HCT116 (cell line): ENCODE measurements at regions not wholly inside any gene's neighbourhood (a gene's known extent, or its start where the extent isn't known, plus 50 kb on each side); places are given as distances from the start of the nearest gene placed in this dataset.

Experiments used
- ATAC-seq: fragments of 200-7000 bp; cut with Tn5 transposase; 2 replicates; pipeline ENCODE4 v1.9.1; 2020; ENCODE audit warnings: mild to moderate bottlenecking, moderate library complexity
- BruUV-seq: library from RNA; stranded (reverse); fragments of 400-500 nt; replicated peaks from 2 replicates; lab custom pipeline; 2021; lab: Mats Ljungman, UMichigan
- CTCF ChIA-PET: fragments of 300-600 bp; sonication (Branson Sonifier 250); formaldehyde crosslinking; loops from one replicate; lab custom pipeline; 2021; ENCODE audit warnings: antibody characterized with exemption; lab: Charles Lee
- POLR2A ChIA-PET: fragments of 300-600, 350-600 bp; sonication (Branson Sonifier 250); formaldehyde crosslinking; loops from one replicate; lab custom pipeline; 2021; ENCODE audit warnings: antibody characterized with exemption; lab: Charles Lee
- RAD21 ChIA-PET, 2 experiments: fragments of 300-600 bp; sonication (Branson Sonifier 250); formaldehyde crosslinking; loops; one replicate each; lab custom pipeline; 2023; ENCODE audit warnings: low total read pairs in 2 of 2; ENCODE audit not compliant: uncharacterized antibody in 2 of 2, unreplicated experiment in 2 of 2, low non-redundant PET in 1 of 2; lab: Charles Lee
- DNase-seq: peaks from one replicate; pipeline ENCODE4 v3.0.0-alpha.2; 2010; ENCODE audit warnings: low read depth, low spot score
- H2AFZ ChIP-seq: fragments of 200-600 bp; shearing (Covaris generic), sonication (generic); 2 replicates; pipeline ENCODE4 v1.6.1; 2017; ENCODE audit warnings: low read depth, mixed run types, mixed read lengths, antibody characterized with exemption, low read length; ENCODE audit not compliant: poor library complexity, severe bottlenecking
- H3K27ac ChIP-seq: 2 replicates; pipeline ENCODE4 v1.5.1; 2012; ENCODE audit warnings: low read depth, low read length
- H3K27me3 ChIP-seq: fragments of 200-600 bp; sonication (generic); 2 replicates; pipeline ENCODE4 v1.6.1; 2016; ENCODE audit warnings: mixed run types, low read length, mixed read lengths; ENCODE audit not compliant: insufficient read depth
- H3K36me3 ChIP-seq, 2 experiments: fragments of 200-500 bp in 1 of 2; fragments of 200-600 bp in 1 of 2; sonication (Bioruptor generic) in 1 of 2; sonication (generic) in 1 of 2; 2 replicates each; pipeline versions ENCODE4 v1.5.1 to v1.6.1; 2014 to 2016; ENCODE audit warnings: low read length in 2 of 2, inconsistent platforms in 1 of 2, mixed read lengths in 1 of 2, mixed run types in 1 of 2; ENCODE audit not compliant: insufficient read depth in 2 of 2, control insufficient read depth in 1 of 2
- H3K4me1 ChIP-seq, 2 experiments: fragments of 200-600 bp in 1 of 2; sonication (generic) in 1 of 2; 2 replicates each; pipeline versions ENCODE4 v1.5.1 to v1.6.1; 2012 to 2017; ENCODE audit warnings: low read length in 2 of 2, inconsistent platforms in 1 of 2, mild to moderate bottlenecking in 1 of 2, mixed read lengths in 1 of 2, mixed run types in 1 of 2, moderate library complexity in 1 of 2; ENCODE audit not compliant: insufficient read depth in 2 of 2, control insufficient read depth in 1 of 2
- H3K4me2 ChIP-seq: fragments of 200-600 bp; sonication (generic); 2 replicates; pipeline ENCODE4 v1.6.1; 2017; ENCODE audit warnings: mixed run types, low read length, mixed read lengths
- H3K4me3 ChIP-seq, 2 experiments: fragments of 200-600 bp in 1 of 2; sonication (generic) in 1 of 2; replicated peaks in 1 of 2; 2 replicates each; pipeline ENCODE4 v1.5.1; 2011 to 2016; ENCODE audit warnings: low read length in 2 of 2, control low read depth in 1 of 2, low read depth in 1 of 2, mild to moderate bottlenecking in 1 of 2, mixed read lengths in 1 of 2, mixed run types in 1 of 2
- H3K79me2 ChIP-seq: fragments of 200-600 bp; sonication (generic); 2 replicates; pipeline ENCODE4 v1.6.1; 2017; ENCODE audit warnings: mild to moderate bottlenecking, mixed run types, low read length, moderate library complexity, mixed read lengths; ENCODE audit not compliant: insufficient read depth
- H3K9ac ChIP-seq: fragments of 200-600 bp; sonication (generic); 2 replicates; pipeline ENCODE4 v1.6.1; 2016; ENCODE audit warnings: low read length, mixed read lengths
- H3K9me2 ChIP-seq: fragments of 200-600 bp; sonication (generic), shearing (Covaris generic); 2 replicates; pipeline ENCODE4 v1.6.1; 2017; ENCODE audit warnings: mixed run types, mild to moderate bottlenecking, moderate library complexity; ENCODE audit not compliant: insufficient read depth
- H3K9me3 ChIP-seq, 2 experiments: fragments of 200-500 bp in 1 of 2; fragments of 200-600 bp in 1 of 2; sonication (Bioruptor generic) in 1 of 2; sonication (generic) in 1 of 2; 2 replicates each; pipeline ENCODE4 v1.6.1; 2014 to 2017; ENCODE audit warnings: low read length in 2 of 2, mixed read lengths in 2 of 2, inconsistent platforms in 1 of 2, low read depth in 1 of 2, mild to moderate bottlenecking in 1 of 2, mixed run types in 1 of 2, moderate library complexity in 1 of 2; ENCODE audit not compliant: control insufficient read depth in 1 of 2, insufficient read depth in 1 of 2
- H4K20me1 ChIP-seq: fragments of 200-600 bp; sonication (generic), shearing (Covaris generic); 2 replicates; pipeline ENCODE4 v1.6.1; 2017; ENCODE audit warnings: mixed run types, mild to moderate bottlenecking, moderate library complexity; ENCODE audit not compliant: insufficient read depth
- EZH2 ChIP-seq: fragments of 200-600 bp; sonication (generic); IDR thresholded peaks from 2 replicates; pipeline ENCODE4 v1.6.1; 2017; ENCODE audit warnings: antibody characterized with exemption, mixed run types
- intact Hi-C: fragments of 100-400 bp; cut with micrococcal nuclease; formaldehyde crosslinking; loops from 2 replicates; pipeline ENCODE4 v1.10.0; 2022
- TF ChIP-seq, protein P1 (sequence below), 3 experiments: fragments of 200-600 bp in 1 of 3; sonication (generic) in 1 of 3; IDR thresholded peaks in 2 of 3; conservative IDR thresholded peaks in 1 of 3; 2 replicates each; pipeline ENCODE4 v1.5.1; 2012 to 2017; ENCODE audit warnings: low read depth in 2 of 3, low read length in 2 of 3, antibody characterized with exemption in 1 of 3, borderline replicate concordance in 1 of 3, control low read depth in 1 of 3, mild to moderate bottlenecking in 1 of 3, mixed read lengths in 1 of 3, mixed run types in 1 of 3, moderate library complexity in 1 of 3; ENCODE audit not compliant: insufficient read depth in 1 of 3
- TF ChIP-seq, protein P2 (sequence below): IDR thresholded peaks from 2 replicates; pipeline ENCODE4 v1.6.1; 2012

- H3K9me3 ChIP-seq = no peaks in the 10 kb centered on the region
- H4K20me1 ChIP-seq = no peaks in the 10 kb centered on the region
- ChIA-PET RAD21 (no interaction called here), POLR2A (no interaction called here), CTCF (no interaction called here)
- BruUV-seq = no TSS peak
- H3K9ac ChIP-seq = no peak overlapping the region
- H3K27me3 ChIP-seq = no peaks in the 10 kb centered on the region
- no peak for ATAC-seq
- no peak overlapping the region for H3K4me2 ChIP-seq
- DNase-seq = no peak
- H3K9me2 ChIP-seq = no peaks in the 10 kb centered on the region
- no peak overlapping the region for H2AFZ ChIP-seq
- intact Hi-C loops = no loop called here
- no peaks in the 10 kb centered on the region for H3K4me1 ChIP-seq
- H3K4me3 ChIP-seq = no peak overlapping the region
- no peaks in the 10 kb centered on the region for H3K36me3 ChIP-seq
- H3K27ac ChIP-seq = no peak overlapping the region
- no peak for TF ChIP-seq EZH2
- TF ChIP-seq, protein P1, sequence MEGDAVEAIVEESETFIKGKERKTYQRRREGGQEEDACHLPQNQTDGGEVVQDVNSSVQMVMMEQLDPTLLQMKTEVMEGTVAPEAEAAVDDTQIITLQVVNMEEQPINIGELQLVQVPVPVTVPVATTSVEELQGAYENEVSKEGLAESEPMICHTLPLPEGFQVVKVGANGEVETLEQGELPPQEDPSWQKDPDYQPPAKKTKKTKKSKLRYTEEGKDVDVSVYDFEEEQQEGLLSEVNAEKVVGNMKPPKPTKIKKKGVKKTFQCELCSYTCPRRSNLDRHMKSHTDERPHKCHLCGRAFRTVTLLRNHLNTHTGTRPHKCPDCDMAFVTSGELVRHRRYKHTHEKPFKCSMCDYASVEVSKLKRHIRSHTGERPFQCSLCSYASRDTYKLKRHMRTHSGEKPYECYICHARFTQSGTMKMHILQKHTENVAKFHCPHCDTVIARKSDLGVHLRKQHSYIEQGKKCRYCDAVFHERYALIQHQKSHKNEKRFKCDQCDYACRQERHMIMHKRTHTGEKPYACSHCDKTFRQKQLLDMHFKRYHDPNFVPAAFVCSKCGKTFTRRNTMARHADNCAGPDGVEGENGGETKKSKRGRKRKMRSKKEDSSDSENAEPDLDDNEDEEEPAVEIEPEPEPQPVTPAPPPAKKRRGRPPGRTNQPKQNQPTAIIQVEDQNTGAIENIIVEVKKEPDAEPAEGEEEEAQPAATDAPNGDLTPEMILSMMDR (IDR thresholded peaks at IDR 0.05 in 2 of 3, conservative IDR thresholded peaks at IDR 0.05 in 1 of 3; ENCODE audit: borderline replicate concordance in 1 of 3, insufficient read depth in 1 of 3, low read depth in 2 of 3, low read length in 2 of 3) = no peak
- H3K79me2 ChIP-seq = no peaks in the 10 kb centered on the region
These were observed 175.3 kb downstream of the ERCC6L2 start for GRCh38 chr9:96050861-96051155.

DNA sequence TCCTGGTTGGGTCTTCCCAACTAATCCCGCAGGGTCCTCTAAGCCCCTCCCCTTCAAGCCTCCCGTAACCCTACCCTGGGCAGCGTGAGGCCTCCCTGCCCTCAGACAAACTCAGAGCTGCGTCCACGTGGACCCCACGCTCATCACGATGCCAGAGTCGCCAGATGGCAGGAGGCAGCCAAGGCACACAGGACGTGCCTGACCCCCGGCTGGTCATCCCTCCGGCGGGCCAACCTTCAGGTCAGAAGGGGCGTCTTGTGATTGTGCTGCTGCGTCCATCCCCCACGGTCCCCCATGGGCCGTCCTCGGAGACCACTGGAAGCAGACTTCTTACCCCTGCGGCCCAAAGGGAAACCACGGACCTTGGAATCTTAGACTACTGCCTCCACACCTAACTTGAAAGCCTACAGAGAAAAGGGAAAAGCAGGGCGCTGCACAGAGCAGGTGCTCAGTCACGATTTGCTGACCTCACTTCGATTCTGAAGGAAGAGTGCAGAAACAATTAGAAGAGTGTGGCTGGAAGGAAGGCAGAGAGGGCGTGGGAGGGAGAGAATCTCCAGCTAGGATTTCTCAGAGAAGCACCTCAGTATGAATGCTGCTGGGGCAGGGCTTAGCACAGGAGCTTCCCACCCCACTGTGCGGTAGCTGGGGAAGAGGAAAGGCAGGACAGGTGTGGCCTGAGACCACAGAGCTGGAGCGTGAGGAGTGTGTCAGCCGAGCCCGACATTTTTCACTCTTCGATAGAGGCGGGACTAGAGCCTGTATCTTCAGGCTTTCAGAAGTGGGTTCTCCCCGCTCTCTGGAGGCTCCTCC lies 174.8 kb downstream of the ERCC6L2 start:
- no peaks in the 10 kb centered on the region for H3K4me1 ChIP-seq
- H3K4me3 ChIP-seq = no peak overlapping the region
- H3K27ac ChIP-seq = no peak overlapping the region
- TF ChIP-seq, protein P2, sequence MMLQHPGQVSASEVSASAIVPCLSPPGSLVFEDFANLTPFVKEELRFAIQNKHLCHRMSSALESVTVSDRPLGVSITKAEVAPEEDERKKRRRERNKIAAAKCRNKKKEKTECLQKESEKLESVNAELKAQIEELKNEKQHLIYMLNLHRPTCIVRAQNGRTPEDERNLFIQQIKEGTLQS = no peak
- no peaks in the 10 kb centered on the region for H3K36me3 ChIP-seq
- no peak for ATAC-seq
- no peak overlapping the region for H3K9ac ChIP-seq
- no peaks in the 10 kb centered on the region for H3K27me3 ChIP-seq
- BruUV-seq = no TSS peak
- H3K79me2 ChIP-seq = no peaks in the 10 kb centered on the region
- ChIA-PET POLR2A (no interaction called here), CTCF (no interaction called here), RAD21 (no interaction called here)
- H4K20me1 ChIP-seq = no peaks in the 10 kb centered on the region
- no peaks in the 10 kb centered on the region for H3K9me3 ChIP-seq
- no peak overlapping the region for H2AFZ ChIP-seq
- no peaks in the 10 kb centered on the region for H3K9me2 ChIP-seq
- DNase-seq = no peak
- intact Hi-C loops = no loop called here
- H3K4me2 ChIP-seq = no peak overlapping the region
